ENCODE measurements at regions not wholly inside any gene's neighbourhood (a gene's known extent, or its start where the extent isn't known, plus 50 kb on each side); places are given as distances from the start of the nearest gene placed in this dataset.
"Not testable (repeated sequence)": the region's sequence is repeated elsewhere in the genome, so short reads cannot be mapped to it uniquely, and the experiment has no call there.

DNA sequence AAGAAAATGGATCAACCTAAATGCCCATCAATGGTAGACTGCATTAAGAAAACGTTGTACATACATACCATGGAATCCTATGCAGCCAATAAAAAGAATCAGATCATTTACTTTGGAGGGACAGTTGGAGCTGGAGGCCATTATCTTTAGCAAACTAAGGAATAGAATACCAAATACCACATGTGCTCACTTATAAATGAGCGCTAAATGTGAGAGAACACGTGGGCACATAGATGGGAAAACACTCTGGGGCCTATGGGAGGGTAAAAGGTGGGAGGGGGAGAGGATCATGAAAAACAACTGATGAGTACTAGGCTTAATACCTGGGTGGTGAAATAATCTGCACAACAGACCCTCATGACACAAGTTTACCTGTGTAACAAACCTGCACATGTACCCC is 1729.9 kb upstream of the PCDH10 start:
- no peak for DNase-seq

DNA sequence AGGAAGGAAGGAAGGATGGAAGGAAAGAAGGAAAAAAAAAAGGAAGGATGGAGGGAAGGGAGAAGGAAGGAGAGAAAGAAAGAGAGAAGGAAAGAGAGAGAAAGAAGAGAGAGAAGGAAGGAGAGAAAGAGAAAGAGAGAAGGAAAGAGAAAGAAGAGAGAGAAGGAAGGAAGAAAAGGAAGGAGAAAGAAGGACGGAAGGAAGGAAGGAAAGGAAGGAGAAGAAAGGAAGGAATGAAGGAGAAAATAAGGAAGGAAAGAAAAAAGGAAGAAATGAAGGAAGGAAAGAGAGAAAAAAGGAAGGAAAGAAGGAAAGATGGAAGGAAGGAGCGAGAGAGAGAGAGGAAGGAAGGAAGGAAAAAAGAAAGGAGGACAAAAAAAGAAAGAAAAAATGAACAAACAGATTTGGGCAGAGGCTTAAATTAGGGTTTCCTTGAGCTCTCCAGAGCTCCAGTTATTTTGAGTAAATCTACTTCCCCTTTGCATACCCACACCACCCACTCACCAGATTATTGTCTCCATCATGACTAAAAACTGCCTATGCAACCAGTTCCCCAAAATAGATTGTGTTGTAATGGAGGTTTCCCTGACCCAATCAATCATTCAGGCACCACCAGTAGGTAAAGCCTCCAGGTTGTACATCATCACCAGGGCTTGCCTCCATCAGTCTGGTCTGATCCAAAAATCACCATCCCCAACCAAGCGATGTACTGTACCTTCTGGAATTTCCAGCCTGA is 1722.9 kb upstream of the PCDH10 start:
- no peak for DNase-seq

DNA sequence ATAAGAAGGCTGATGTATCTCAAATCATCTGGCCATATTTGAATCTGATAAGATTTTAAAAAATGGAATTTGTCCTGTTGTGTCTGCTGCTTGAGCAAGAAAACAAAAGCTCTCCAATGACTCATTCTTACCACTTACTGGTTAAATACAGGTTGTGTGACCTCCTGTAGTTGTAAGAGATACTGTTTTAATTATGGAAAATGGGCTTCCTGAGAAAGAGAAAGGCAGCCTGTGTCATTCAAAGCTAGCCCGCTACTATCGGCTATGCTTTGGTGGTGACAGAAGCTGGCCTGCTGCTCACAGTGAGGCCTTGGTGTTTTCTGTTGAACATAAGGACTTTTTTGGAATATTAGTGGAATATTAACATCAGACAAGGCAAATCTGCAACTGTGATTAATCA is 1722.1 kb upstream of the PCDH10 start:
- no peak for DNase-seq

DNA sequence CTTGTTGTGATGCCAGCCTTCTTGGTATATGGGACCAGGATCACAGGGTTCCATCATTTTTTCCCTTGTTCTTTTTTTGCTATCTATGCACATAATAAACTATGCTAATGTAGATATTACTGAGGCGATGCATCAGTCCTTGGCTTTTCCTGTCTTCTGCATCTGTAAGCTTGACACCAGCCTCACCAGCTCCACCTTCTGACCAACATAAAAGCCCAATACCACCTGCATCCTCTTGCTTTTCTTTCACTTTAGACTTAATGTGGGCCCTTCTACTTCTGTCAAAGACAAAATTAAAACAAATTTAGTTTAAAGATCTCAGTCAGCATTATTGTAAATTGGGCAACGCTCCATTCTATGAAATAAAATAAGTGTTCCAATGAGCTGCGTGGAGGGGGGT is 1718.8 kb upstream of the PCDH10 start:
- DNase-seq = no peak

DNA sequence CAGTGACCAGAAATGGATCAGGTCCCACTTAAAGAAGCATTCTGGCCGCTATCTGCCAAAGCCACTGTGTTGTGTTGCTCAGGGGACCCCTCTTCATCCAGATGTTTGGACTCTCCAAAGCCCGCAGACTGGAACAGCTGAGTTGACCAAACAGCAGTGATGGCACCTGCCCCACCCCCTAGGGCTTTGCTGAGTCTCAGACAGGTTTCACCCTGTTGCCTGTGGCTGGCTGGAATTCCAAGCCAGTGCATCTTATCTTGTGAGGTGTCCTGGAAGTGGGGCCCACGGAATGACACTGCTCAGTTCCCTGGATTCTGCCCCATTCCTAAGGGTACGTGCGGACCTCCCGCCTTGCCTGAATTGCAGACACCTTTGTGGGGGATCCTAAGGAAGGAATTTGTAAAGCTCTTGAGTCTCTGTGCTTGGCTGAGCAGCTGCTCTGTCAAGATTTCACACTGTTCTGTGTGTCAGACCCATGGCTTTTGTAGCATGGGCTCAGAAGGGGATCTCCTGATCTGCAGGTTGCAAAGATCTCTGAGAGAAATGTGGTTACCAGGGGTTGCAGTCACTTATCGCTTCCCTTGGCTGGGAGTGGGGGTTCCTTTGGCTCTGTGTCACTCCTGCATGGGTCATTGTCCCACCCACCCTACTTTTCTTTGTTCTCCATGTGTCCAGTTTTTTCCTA is 1707.9 kb upstream of the PCDH10 start:
- DNase-seq = no peak

DNA sequence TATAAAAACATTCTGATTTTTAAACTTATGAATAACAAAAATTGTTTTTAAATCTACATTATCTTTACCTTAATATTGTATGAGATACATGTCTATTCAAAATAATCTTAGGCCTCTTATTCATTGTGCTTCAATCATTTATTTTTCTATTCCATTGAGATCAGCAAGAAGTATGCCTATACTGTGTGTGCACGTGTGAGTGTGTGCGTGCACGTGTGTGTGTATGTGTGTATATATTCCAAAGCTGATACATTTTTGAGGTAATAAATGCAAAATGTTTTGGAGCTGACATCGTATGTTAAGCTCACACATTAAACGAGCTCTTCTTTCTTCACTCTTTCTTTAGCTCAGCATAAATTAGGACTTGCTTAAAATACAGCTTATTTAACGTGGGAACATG is 1701.2 kb upstream of the PCDH10 start:
- DNase-seq = no peak

DNA sequence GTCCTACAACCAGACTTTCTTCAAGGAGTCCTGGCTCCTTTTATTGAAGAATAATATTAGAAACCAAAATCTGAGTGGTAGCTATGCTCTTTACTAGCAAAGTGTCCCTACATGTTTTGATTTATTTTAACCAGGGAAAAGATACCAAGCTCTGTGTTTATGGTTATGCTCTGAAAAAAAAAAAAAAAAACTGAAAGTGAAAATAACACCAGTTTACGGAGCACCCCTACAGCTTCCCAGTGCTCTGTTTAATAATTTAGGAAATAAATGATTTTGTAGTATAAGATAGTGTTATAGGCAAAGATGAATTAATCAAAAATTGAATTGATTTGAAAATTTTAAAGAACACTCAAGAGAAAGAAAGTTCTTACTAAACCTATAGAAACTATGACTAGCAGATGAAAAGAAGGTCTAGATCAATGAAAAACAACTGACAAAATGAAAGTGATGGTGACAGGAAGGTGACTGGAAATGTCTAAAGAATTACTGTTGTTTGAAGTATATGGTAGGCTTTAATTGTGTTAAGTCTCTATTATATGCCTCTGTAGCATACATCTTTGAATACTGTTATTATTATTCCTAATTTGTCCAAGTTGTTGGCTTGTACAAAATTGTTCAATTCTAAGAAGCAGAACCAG is 1698.4 kb upstream of the PCDH10 start:
- no peak for DNase-seq

DNA sequence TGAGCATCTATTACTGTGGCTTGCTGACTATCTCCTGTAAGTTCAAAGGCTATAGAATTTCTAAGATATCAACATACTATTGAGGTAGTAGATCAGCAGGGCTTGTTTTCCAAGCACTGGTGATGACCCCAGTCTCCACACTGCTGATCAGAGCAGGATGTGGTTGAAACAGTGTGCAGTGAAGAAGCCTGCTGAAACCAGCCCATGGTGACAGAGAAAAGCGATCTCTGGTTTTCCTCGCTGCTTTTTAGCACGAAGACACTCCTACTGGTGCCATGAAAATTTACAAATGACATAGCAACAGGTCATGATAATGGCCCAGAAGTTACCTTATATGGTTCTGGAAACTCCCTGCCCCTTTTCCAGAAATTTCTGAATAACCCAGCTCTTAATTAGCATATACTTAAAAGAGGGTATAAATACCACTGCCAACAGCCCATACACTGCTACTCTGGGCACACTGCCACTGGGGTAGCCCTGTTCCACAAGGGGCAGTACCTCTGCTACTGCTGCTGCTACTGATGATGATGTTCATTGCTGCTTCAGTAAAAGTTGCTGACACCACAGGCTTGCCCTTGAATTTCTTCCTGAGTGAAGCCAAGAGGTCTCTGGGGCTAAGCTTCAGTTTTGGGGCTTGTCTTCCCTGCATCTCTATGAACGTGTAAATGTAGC is 1689.5 kb upstream of the PCDH10 start:
- no peak for DNase-seq

DNA sequence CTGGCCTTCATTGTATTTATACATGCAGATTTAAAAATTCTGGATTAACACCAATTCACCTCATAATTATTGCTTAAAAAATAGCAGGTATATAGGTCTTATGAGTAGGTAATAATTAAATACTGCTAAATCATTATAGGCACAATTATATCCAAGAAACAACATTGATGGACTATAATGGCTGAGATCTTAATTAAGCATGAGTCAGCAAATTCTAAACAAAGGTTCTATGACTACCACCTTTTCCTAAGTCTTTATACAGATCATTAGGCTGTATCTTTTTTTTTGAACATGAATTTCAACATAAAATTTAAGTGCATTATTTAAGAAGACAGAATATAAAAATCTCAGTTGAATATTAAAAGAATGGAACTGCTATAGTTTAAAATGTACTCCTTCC is 1678.7 kb upstream of the PCDH10 start:
- DNase-seq = no peak

DNA sequence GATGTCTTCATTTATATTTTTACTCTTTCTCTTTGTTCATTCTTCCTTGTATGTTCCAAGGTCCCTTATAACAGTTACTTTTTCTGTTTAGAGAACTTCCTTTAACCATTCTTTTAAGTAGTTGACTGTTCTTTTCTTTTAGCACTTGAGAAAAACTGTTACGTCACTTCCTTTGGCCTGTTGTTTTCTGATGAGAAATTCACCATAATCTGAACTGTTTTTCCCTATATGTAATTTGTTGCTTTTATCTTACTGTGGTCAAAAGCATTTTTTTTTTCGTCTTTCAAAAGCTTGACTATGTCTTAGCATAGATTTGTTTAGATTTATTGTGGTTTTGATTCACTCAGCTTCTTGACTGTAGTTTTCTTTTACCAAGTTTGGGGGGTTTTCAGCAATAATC is 1660.3 kb upstream of the PCDH10 start:
- DNase-seq = no peak

DNA sequence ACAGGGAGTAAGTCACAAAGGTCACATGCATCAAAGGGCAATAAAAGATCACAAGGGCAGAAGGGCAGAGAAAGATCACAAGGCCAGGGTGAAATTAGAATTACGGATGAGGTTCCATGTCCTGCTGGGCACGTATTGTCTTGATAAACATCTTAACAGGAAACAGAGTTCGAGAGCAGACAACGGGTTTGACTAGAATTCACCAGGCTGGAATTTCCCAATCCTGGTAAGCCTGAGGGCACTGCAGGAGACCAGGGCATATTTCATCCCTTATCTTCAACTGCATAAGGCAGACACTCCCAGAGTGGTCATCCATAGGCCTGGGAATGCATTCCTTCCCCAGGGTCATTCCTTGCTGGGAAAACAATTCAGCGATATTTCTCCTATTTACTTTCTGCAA is 1652.9 kb upstream of the PCDH10 start:
- DNase-seq = not testable (repeated sequence)

DNA sequence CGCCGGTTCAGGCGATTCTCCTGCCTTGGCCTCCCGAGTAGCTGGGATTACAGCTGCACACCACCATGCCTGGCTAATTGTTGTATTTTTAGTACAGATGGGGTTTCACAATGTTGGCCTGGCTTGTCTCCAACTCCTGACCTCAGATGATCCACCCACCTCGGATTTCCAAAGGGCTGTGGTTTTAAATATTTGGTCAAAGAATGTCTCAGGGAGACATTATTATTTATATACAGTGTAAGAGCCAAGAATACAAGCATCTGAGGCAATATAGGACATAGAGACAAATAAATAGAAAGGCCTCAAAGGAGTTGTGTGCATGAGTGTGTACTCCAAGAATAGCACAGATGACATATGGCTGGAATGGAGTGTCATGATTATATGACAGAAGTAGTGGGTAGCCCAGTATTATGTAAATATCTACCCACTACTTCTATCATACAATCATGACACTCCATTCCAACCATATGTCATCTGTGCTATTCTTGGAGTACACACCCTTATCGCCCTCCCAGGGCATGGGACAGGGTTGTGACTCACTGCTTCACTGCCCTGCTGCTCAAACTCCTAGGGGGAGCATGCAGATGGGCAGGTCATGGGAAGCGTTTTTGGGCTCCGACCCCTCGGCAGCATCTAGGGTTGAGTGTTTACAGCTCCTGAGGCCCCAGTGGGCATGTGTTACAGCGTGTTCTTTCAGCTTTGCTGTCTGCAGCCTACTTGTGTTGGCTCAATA is 1649.8 kb upstream of the PCDH10 start:
- DNase-seq = no peak

DNA sequence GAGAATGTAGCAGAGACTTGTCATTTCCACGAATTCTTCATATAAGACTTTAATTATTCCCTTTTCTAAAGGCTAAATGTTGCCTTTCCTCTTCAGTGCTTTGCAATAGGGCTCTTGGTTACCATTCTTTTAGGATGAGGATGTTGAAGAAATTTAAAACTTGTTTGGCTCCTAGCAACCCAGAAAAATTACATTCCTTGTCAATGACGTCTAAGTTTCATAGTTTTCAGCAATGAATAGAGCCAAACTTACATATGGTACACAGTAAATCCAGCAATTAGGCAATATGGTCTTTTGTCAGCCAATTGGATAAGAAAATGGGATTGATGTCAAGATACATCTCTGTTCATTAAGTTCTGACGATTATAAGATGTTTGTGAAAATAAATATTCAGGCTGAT is 1639.6 kb upstream of the PCDH10 start:
- DNase-seq = no peak

DNA sequence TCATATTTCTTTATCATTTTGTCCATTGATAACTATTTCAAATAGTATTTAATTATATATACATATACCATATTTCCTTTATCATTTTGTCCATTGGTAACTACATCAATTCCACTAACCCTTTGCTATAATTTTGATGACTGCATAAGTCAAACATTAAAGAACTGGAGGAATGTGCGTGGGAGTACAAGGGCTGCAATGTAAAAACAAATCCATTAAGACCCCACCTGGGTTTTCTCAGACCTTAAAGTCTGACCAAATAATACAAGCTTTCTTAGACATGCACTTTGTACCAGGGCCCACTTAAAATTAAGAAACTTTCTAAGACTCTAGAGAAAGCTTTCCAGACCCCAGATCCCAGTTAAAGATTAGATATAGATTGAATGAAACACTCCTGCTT is 1622.4 kb upstream of the PCDH10 start:
- DNase-seq = no peak

DNA sequence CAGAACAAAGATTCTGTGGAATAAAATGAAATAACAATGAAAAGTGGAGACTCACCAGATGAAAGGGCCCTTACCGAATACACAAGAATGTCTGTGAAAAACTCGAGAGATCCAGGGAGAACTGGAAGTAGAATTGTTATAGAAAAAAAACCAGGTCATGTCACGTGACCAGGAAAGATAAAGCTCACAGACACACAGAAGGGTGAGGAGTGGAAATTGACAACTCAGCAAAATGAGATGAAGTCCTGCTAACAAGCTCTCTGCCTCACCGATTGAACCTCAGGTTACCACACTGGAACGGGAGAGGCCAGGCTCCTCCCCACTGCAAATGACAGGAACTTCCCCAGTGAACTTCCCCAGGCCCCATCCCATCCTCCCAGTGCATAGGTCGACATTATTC is 1618.0 kb upstream of the PCDH10 start:
- DNase-seq = no peak

DNA sequence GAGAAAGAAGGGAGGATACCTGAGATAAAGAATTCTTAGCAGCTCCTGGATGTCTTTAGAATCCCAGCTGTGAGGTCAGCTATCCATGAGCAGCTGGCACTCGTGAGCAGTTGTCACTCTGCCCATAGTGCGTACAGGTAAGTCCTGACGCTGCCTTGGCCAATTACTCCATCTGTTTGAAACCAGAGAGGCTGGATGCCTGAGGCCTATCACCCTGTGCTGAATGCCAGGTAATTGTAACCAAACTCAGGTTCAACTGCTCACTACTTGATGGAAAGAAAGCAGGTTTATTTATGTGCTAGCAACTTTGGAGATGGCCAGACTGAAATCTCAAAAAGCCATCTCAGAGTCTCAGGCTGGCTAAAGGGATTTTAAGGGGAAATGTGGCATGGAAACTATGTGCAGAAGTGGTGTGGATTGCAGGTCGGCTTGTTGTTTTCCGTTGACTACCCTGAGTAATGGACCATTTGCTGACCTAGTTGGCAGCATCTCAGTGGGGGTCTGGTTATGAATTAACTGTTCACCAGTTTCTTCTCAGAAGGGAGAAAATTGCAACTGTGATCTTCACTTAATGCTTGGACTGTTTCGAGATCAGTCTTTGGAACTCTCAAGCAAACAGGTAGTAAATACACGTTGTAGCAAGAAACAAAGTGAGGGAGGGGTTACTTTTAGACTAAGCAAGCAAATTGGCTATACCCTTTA is 1614.0 kb upstream of the PCDH10 start:
- no peak for DNase-seq

DNA sequence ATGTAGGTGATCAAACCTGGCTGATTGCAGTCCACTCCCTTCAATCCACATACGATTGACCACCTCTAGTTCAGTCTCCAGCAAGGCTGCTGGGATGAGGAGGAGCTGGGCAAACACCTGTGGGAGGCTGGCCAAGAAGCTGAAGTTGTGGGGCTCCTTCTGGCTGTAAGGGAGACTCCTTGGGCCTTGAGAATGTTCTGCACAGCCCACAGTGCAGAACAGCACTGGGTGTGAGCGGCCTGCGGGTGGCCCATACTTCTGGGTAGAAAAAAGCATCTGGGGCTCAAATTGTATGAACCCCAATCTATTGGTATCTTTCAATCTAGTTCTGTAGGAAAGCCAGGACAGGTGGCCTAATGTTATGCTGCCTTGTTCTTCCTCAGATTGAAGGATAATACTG is 1608.8 kb upstream of the PCDH10 start:
- DNase-seq = no peak

DNA sequence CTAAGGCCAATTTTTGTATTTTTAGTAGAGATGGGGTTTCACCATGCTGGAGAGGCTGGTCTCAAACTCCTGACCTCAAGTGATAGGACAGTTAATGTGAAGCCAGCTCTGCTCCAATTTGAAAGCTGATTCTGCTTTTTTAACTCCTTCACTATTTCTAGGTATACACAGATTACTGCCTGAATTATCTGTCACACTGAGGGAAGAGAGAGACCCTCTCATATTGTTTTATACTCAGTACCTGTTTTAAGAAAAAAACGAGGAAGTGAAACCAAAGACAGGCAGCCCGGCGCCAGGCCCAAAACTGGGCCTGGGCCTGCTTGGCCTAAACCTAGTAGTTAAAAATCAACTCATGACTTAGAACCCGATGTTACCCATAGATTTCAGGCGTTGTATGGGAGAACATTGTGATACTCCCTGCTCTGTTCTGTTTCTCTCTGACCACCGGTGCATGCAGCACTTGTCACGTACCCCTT is 1601.5 kb upstream of the PCDH10 start:
- DNase-seq = no peak

DNA sequence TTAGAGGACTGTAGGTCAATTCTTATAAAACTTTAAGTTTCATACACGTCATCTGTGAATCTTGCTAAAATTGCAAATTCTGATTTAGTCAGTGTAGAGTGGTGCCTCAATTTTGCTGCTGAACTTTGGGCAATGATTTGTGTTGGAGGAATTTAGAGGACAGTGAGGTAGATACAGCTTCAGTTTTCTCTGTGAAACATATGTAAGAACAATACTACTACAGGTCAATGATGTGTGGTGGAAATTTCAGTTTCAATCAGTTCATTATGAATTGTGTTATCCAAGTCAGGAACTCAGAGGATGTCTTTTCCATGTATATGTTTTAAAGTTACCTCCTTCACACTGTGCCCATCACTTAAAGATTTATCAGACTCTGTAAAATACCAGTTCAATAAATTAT is 1597.8 kb upstream of the PCDH10 start:
- DNase-seq = no peak

DNA sequence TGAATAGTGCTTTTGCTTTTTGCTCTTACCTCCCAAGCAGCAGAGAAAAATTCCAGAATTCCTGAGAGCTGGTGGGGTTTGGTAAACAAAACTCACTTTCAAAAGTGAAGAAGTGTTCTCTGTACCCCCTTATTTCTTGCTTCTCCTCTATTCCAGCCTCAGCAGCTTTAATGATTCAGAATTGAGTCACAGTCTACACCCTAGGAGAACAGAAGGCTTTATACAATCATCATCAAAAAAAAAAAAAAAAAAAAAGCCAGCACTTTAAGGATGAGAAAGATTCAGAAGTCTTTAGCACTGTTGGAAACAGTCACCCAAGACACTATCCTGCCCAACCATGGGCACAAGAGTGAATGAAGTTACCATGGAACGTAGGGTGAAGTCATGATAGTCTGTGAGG is 1583.1 kb upstream of the PCDH10 start:
- DNase-seq = no peak

DNA sequence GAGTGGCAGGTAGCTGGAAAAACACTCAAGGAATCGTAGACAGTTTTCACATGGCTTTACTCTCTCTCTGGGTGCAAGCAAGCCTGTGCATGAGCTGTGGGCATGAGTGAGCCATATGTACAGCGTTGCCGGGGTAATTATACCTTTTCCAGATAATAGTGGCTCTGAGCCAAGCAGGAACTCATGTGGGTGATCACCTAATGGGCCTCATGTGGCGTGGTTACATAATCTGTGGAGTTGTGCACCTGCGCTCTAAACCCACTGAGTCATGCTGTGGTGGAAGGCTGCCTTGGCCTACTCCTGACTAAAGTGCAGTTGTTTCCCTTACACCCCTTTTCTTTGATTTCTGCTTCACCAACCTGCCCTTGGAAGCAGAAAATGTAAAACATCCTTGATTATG is 1564.5 kb upstream of the PCDH10 start:
- no peak for DNase-seq

DNA sequence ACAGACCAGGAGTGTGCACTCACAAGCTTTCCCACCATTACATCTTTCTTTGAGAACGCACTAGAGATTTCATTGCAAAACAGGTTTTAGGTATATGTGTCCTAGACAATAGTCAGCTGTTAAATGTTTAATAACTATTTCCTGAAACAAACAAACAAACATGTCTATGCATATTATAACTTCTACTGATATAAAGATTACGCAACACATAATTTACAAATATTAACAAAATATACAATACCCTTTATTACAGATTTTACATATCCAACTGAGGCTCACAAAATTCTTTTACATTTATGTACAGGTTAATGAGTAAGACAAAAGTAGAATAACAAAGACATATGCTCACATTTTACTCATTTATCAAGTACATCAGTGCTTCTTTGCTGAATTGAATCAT is 1554.0 kb upstream of the PCDH10 start:
- DNase-seq = no peak
